ENCODE measurements at regions not wholly inside any gene's neighbourhood (a gene's known extent, or its start where the extent isn't known, plus 50 kb on each side); places are given as distances from the start of the nearest gene placed in this dataset.

GRCh38 chr1:29753771-29754572 lies 517.6 kb downstream of the PTPRU start:
- TF ChIP-seq JUND (IDR thresholded peaks at IDR 0.05; ENCODE audit: low read depth, low read length) (no peak), NFIC (IDR thresholded peaks at IDR 0.05; ENCODE audit: low read depth, low read length) (no peak), KDM1A (IDR thresholded peaks at IDR 0.05; ENCODE audit: borderline replicate concordance) (no peak), BHLHE40 (IDR thresholded peaks at IDR 0.05; ENCODE audit: borderline replicate concordance in 1 of 2, low read depth in 2 of 2, low read length in 1 of 2) (no peak), CREB1 (IDR thresholded peaks at IDR 0.05; ENCODE audit: low read depth) (no peak), IKZF1 (conservative IDR thresholded peaks at IDR 0.05) (no peak)
- TF ChIP-seq, protein P1, sequence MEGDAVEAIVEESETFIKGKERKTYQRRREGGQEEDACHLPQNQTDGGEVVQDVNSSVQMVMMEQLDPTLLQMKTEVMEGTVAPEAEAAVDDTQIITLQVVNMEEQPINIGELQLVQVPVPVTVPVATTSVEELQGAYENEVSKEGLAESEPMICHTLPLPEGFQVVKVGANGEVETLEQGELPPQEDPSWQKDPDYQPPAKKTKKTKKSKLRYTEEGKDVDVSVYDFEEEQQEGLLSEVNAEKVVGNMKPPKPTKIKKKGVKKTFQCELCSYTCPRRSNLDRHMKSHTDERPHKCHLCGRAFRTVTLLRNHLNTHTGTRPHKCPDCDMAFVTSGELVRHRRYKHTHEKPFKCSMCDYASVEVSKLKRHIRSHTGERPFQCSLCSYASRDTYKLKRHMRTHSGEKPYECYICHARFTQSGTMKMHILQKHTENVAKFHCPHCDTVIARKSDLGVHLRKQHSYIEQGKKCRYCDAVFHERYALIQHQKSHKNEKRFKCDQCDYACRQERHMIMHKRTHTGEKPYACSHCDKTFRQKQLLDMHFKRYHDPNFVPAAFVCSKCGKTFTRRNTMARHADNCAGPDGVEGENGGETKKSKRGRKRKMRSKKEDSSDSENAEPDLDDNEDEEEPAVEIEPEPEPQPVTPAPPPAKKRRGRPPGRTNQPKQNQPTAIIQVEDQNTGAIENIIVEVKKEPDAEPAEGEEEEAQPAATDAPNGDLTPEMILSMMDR (IDR thresholded peaks at IDR 0.05 in 2 of 3, conservative IDR thresholded peaks at IDR 0.05 in 1 of 3; ENCODE audit: control insufficient read depth in 2 of 3, extremely low read depth in 1 of 3, insufficient read depth in 1 of 3, low read depth in 3 of 3, low read length in 3 of 3) = no peak
- TF ChIP-seq, protein P2, sequence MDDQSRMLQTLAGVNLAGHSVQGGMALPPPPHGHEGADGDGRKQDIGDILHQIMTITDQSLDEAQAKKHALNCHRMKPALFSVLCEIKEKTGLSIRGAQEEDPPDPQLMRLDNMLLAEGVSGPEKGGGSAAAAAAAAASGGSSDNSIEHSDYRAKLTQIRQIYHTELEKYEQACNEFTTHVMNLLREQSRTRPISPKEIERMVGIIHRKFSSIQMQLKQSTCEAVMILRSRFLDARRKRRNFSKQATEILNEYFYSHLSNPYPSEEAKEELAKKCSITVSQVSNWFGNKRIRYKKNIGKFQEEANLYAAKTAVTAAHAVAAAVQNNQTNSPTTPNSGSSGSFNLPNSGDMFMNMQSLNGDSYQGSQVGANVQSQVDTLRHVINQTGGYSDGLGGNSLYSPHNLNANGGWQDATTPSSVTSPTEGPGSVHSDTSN (IDR thresholded peaks at IDR 0.05; ENCODE audit: insufficient replicate concordance, low read depth, low read length) = no peak
- TF ChIP-seq, protein P3, sequence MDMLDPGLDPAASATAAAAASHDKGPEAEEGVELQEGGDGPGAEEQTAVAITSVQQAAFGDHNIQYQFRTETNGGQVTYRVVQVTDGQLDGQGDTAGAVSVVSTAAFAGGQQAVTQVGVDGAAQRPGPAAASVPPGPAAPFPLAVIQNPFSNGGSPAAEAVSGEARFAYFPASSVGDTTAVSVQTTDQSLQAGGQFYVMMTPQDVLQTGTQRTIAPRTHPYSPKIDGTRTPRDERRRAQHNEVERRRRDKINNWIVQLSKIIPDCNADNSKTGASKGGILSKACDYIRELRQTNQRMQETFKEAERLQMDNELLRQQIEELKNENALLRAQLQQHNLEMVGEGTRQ (IDR thresholded peaks at IDR 0.05; ENCODE audit: borderline replicate concordance, low read depth, low read length) = no peak
